ENCODE measurements at regions not wholly inside any gene's neighbourhood (a gene's known extent, or its start where the extent isn't known, plus 50 kb on each side); places are given as distances from the start of the nearest gene placed in this dataset.
A peak's percentile ranks its signal among the peaks of the same experiment; 100 is the strongest.
"Not testable (repeated sequence)": the region's sequence is repeated elsewhere in the genome, so short reads cannot be mapped to it uniquely, and the experiment has no call there.

GRCh38 chr5:106454050-106454449 lies 1216.7 kb downstream of the EFNA5 start:
- no peaks in the 10 kb centered on the region for H3K27me3 ChIP-seq
- no peaks in the 10 kb centered on the region for H3K9me3 ChIP-seq
- no peaks in the 10 kb centered on the region for H3K4me1 ChIP-seq
- DNase-seq (no peak), ATAC-seq (no peak)
- H3K4me3 ChIP-seq, result no peak overlapping the region
- intact Hi-C loops (cut with DNase I), result no loop called here
- H3K36me3 ChIP-seq, result no peaks in the 10 kb centered on the region
- no peak overlapping the region for H3K27ac ChIP-seq
- TF ChIP-seq, protein P1, sequence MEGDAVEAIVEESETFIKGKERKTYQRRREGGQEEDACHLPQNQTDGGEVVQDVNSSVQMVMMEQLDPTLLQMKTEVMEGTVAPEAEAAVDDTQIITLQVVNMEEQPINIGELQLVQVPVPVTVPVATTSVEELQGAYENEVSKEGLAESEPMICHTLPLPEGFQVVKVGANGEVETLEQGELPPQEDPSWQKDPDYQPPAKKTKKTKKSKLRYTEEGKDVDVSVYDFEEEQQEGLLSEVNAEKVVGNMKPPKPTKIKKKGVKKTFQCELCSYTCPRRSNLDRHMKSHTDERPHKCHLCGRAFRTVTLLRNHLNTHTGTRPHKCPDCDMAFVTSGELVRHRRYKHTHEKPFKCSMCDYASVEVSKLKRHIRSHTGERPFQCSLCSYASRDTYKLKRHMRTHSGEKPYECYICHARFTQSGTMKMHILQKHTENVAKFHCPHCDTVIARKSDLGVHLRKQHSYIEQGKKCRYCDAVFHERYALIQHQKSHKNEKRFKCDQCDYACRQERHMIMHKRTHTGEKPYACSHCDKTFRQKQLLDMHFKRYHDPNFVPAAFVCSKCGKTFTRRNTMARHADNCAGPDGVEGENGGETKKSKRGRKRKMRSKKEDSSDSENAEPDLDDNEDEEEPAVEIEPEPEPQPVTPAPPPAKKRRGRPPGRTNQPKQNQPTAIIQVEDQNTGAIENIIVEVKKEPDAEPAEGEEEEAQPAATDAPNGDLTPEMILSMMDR (IDR thresholded peaks at IDR 0.05), result no peak

DNA sequence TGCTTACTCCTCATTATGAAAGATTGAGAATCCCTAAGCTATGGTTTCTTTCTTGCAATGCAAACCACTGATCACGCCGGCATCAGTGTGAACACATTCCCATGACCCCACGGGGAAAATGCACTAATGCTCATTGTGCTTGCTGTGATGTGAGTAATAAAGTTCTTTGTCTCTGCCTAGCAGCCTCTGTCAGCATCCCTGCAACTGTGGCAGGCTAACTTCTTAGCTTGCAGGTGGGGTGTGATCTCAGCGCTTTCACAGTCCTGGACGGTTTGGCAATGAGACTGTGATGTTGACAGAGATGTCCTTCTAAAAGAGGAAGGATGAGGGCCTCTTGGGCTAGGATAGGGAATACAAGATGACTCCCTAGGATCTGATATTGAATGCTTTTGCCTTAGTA lies 1218.7 kb downstream of the EFNA5 start:
- no peaks in the 10 kb centered on the region for H3K36me3 ChIP-seq
- DNase-seq, result no peak
- intact Hi-C loops (cut with DNase I), result no loop called here
- H3K4me1 ChIP-seq, result no peaks in the 10 kb centered on the region
- H3K27me3 ChIP-seq, result no peaks in the 10 kb centered on the region
- no peaks in the 10 kb centered on the region for H3K9me3 ChIP-seq
- H3K27ac ChIP-seq, result no peak overlapping the region
- TF ChIP-seq, protein P1 (IDR thresholded peaks at IDR 0.05), result no peak
- H3K4me3 ChIP-seq, result no peak overlapping the region
- no peak for ATAC-seq

GRCh38 chr5:106443746-106444145 lies 1227.0 kb downstream of the EFNA5 start:
- intact Hi-C loops (cut with DNase I), result no loop called here
- no peaks in the 10 kb centered on the region for H3K36me3 ChIP-seq
- H3K27ac ChIP-seq, result no peak overlapping the region
- H3K9me3 ChIP-seq, result no peaks in the 10 kb centered on the region
- DNase-seq (no peak), ATAC-seq (no peak)
- H3K4me1 ChIP-seq, result no peaks in the 10 kb centered on the region
- H3K4me3 ChIP-seq, result no peak overlapping the region
- TF ChIP-seq, protein P1 (IDR thresholded peaks at IDR 0.05), result no peak
- no peaks in the 10 kb centered on the region for H3K27me3 ChIP-seq

DNA sequence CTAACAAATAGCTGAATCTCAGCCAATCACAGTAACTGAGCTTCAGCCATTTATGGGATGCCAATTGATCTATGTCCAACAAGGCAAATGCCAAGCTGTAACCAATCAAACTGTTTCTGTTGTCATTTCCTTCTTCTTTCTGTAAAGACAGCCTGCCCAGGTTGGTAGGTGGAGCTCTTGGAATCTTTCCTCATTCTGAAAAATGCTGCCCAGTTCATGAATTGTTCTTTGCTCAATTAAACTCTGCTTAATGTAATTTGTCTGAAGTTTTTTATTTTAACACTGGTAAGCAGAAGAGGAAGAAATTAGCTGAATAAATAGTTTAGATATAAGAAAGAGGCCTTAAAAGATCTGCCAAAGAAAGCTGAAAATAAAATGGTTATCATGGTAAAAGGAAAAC lies 1235.6 kb downstream of the EFNA5 start:
- Histone ChIP-seq H3K27me3 (no peaks in the 10 kb centered on the region), H3K4me1 (no peaks in the 10 kb centered on the region), H3K9me3 (no peaks in the 10 kb centered on the region), H3K27ac (no peak overlapping the region), H3K4me3 (no peak overlapping the region), H3K36me3 (no peaks in the 10 kb centered on the region)
- TF ChIP-seq, protein P1 (IDR thresholded peaks at IDR 0.05), result no peak
- no peak for DNase-seq
- intact Hi-C loops (cut with DNase I), result no loop called here
- no peak for ATAC-seq

GRCh38 chr5:106430733-106431132 lies 1240.0 kb downstream of the EFNA5 start:
- H3K27ac ChIP-seq; H3K4me1 ChIP-seq; ATAC-seq; H3K9me3 ChIP-seq; H3K36me3 ChIP-seq; intact Hi-C loops (cut with DNase I); H3K27me3 ChIP-seq; H3K4me3 ChIP-seq; DNase-seq: not testable (repeated sequence)

- Histone ChIP-seq H3K27ac (no peak overlapping the region), H3K4me3 (no peak overlapping the region), H3K36me3 (no peaks in the 10 kb centered on the region), H3K9me3 (no peaks in the 10 kb centered on the region), H3K27me3 (no peaks in the 10 kb centered on the region), H3K4me1 (no peaks in the 10 kb centered on the region)
- peak; percentile 40 for ATAC-seq
- no peak for DNase-seq
- TF ChIP-seq, protein P1 (IDR thresholded peaks at IDR 0.05), result no peak
- intact Hi-C loops (cut with DNase I), result no loop called here
Measured at GRCh38 chr5:106423109-106423897, 1247.4 kb downstream of the EFNA5 start.
